Adrenal gland (tissue), 9 donors: ENCODE measurements at regions not wholly inside any gene's neighbourhood (a gene's known extent, or its start where the extent isn't known, plus 50 kb on each side); places are given as distances from the start of the nearest gene placed in this dataset.

Experiments
- DNase-seq, 7 donors: peaks; one replicate each; pipeline ENCODE4 v3.0.0-alpha.2; 2019 to 2020
- H3K27ac ChIP-seq, 5 donors: fragments of 200-600 bp; sonication (generic) in 4 of 5; 1 replicate in 3 of 5; 2 replicates in 2 of 5; pipeline versions ENCODE4 v1.5.1 to v1.8.0; 2016 to 2020; ENCODE audit warnings: mild to moderate bottlenecking in 1 of 5
- H3K27me3 ChIP-seq: fragments of 200-600 bp; 2 replicates; pipeline ENCODE4 v1.8.0; 2021
- H3K36me3 ChIP-seq, 2 donors: fragments of 200-600 bp; replicated peaks in 1 of 2; 1 replicate in 1 of 2; 2 replicates in 1 of 2; pipeline versions ENCODE4 v1.5.1 to v1.8.0; 2018 to 2022
- H3K4me1 ChIP-seq, 2 donors: fragments of 200-600 bp; replicated peaks in 1 of 2; 1 replicate in 1 of 2; 2 replicates in 1 of 2; pipeline versions ENCODE4 v1.5.1 to v1.8.0; 2018 to 2021
- H3K4me3 ChIP-seq, 4 donors: fragments of 200-600 bp; sonication (generic) in 3 of 4; one replicate each; pipeline ENCODE4 v1.5.1; 2016 to 2018
- H3K9me3 ChIP-seq, 3 donors: fragments of 200-600 bp; sonication (generic) in 1 of 3; replicated peaks in 1 of 3; 1 replicate in 2 of 3; 2 replicates in 1 of 3; pipeline versions ENCODE4 v1.5.1 to v1.8.0; 2016 to 2021
- CTCF ChIP-seq, 6 experiments: fragments of 450-650 bp in 4 of 6; fragments of 200-600 bp in 2 of 6; sonication (generic) in 1 of 6; IDR thresholded peaks; 1 replicate in 5 of 6; 2 replicates in 1 of 6; pipeline versions ENCODE4 v1.5.1 to v1.8.0; 2016 to 2021; ENCODE audit warnings: antibody characterized with exemption in 6 of 6, mild to moderate bottlenecking in 2 of 6, moderate library complexity in 1 of 6
- POLR2A ChIP-seq, 2 donors: fragments of 450-650 bp; IDR thresholded peaks; one replicate each; pipeline ENCODE4 v1.6.1; 2017; ENCODE audit warnings: antibody characterized with exemption in 2 of 2, mild to moderate bottlenecking in 2 of 2, moderate library complexity in 1 of 2
- WGBS, 4 donors: extraction: QIAGEN DNeasy Blood & Tissue Kit in 2 of 4; methylation state at CpG; one replicate each; pipeline versions ENCODE4 v1.1.5 to v1.1.7; 2013 to 2017; 5-methylcytosine and 5-hydroxymethylcytosine counted together
- intact Hi-C, 2 donors: fragments of 100-400 bp; cut with DNase I; formaldehyde crosslinking; loops; one replicate each; pipeline versions ENCODE4 v1.14.1 to v1.15.0; 2022 to 2023
- donor health status: healthy with polysubstance abuse.
- donor health status: Bipolar disorder and iron deficiency.
- donor health status: DM: yes; HTN: yes; CAD: no.
- donor health status: DM: no; HTN: no; CAD: no.
- donor health status: DM: no; HTN: no; CAD: no.

GRCh38 chr2:105181282-105181681 lies 60.3 kb upstream of the GPR45 start:
- Histone ChIP-seq H3K4me1 (no peaks in the 10 kb centered on the region), H3K27me3 (no peaks in the 10 kb centered on the region), H3K4me3 (no peak overlapping the region), H3K27ac (no peak overlapping the region), H3K36me3 (no peaks in the 10 kb centered on the region), H3K9me3 (no peaks in the 10 kb centered on the region)
- TF ChIP-seq CTCF (IDR thresholded peaks at IDR 0.05) (no peak), POLR2A (IDR thresholded peaks at IDR 0.05) (no peak)
- WGBS, 4 donors = 44 to 50% (median 45%) methylated on average over 3 to 6 of the region's 6 CpGs
- peak in 1 of 7 donors; percentile 3 for DNase-seq
- intact Hi-C loops = no loop called here

- no peaks in the 10 kb centered on the region for H3K36me3 ChIP-seq
- H3K27ac ChIP-seq = no peak overlapping the region
- H3K27me3 ChIP-seq = no peaks in the 10 kb centered on the region
- intact Hi-C loops = no loop called here
- H3K4me3 ChIP-seq = no peak overlapping the region
- no peak for DNase-seq
- H3K9me3 ChIP-seq = no peaks in the 10 kb centered on the region
- TF ChIP-seq CTCF (IDR thresholded peaks at IDR 0.05) = no peak
- no peak for TF ChIP-seq POLR2A (IDR thresholded peaks at IDR 0.05)
- H3K4me1 ChIP-seq = no peaks in the 10 kb centered on the region
- 72 to 82% (median 78%) methylated on average over 10 of the region's 10 CpGs for WGBS, 4 donors
Observed at GRCh38 chr2:105183555-105184323, 57.8 kb upstream of the GPR45 start.

GRCh38 chr2:105184420-105184819 lies 57.1 kb upstream of the GPR45 start:
- Histone ChIP-seq H3K4me3 (no peak overlapping the region), H3K27me3 (no peaks in the 10 kb centered on the region), H3K36me3 (no peaks in the 10 kb centered on the region), H3K27ac (no peak overlapping the region), H3K4me1 (no peaks in the 10 kb centered on the region), H3K9me3 (no peaks in the 10 kb centered on the region)
- intact Hi-C loops = no loop called here
- 73 to 80% (median 78%) methylated on average over 8 of the region's 8 CpGs for WGBS, 4 donors
- TF ChIP-seq CTCF (IDR thresholded peaks at IDR 0.05) (no peak), POLR2A (IDR thresholded peaks at IDR 0.05) (no peak)
- no peak for DNase-seq

- no peak overlapping the region for H3K4me3 ChIP-seq
- H3K36me3 ChIP-seq = no peaks in the 10 kb centered on the region
- intact Hi-C loops = no loop called here
- no peak for DNase-seq
- H3K27me3 ChIP-seq = no peaks in the 10 kb centered on the region
- no peaks in the 10 kb centered on the region for H3K9me3 ChIP-seq
- no peak overlapping the region for H3K27ac ChIP-seq
- TF ChIP-seq CTCF (IDR thresholded peaks at IDR 0.05) (no peak), POLR2A (IDR thresholded peaks at IDR 0.05) (no peak)
- 66 to 71% (median 68%) methylated on average over 6 of the region's 6 CpGs for WGBS, 4 donors
- no peaks in the 10 kb centered on the region for H3K4me1 ChIP-seq
Observed at GRCh38 chr2:105186967-105187498, 54.5 kb upstream of the GPR45 start.
